Activated naive CD8-positive, alpha-beta T cell treated with anti-CD3 and anti-CD28 coated beads, Interleukin-2, amount 50 U/mL, for 16 hours (primary cell): ENCODE measurements at regions not wholly inside any gene's neighbourhood (a gene's known extent, or its start where the extent isn't known, plus 50 kb on each side); places are given as distances from the start of the nearest gene placed in this dataset.
A peak's percentile ranks its signal among the peaks of the same experiment; 100 is the strongest.
"Not testable (repeated sequence)": the region's sequence is repeated elsewhere in the genome, so short reads cannot be mapped to it uniquely, and the experiment has no call there.

Experiments used
- DNase-seq: peaks from one replicate; pipeline ENCODE4 v3.0.0-alpha.2; 2020; ENCODE audit warnings: low read depth, low spot score

GRCh38 chr1:201724039-201724765 is 104.8 kb upstream of the IPO9 start:
- DNase-seq: no peak

- DNase-seq: no peak
Observed at GRCh38 chr1:201724766-201725118, 104.2 kb upstream of the IPO9 start.

DNA sequence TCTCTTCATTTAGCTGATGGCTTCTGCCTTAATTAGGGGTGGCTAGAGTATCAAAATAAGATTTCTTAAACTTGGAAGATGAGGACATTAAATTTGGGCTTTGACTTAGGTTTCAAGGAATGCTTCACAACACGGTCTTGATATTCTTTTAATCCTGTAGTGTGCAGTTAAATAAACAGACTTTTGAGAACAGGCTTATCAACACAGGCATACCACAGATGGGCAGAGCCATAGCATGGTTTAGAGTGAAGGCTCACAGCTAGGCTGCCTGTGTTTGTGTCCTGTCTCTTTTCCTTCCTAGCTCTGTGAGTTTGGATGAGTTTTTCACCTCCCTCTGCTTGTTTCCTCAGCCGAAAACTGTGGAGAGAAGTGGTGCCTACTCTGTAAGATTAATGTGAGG is 102.3 kb upstream of the IPO9 start:
- DNase-seq: no peak

GRCh38 chr1:201728731-201729130 is 100.2 kb upstream of the IPO9 start:
- no peak for DNase-seq

DNA sequence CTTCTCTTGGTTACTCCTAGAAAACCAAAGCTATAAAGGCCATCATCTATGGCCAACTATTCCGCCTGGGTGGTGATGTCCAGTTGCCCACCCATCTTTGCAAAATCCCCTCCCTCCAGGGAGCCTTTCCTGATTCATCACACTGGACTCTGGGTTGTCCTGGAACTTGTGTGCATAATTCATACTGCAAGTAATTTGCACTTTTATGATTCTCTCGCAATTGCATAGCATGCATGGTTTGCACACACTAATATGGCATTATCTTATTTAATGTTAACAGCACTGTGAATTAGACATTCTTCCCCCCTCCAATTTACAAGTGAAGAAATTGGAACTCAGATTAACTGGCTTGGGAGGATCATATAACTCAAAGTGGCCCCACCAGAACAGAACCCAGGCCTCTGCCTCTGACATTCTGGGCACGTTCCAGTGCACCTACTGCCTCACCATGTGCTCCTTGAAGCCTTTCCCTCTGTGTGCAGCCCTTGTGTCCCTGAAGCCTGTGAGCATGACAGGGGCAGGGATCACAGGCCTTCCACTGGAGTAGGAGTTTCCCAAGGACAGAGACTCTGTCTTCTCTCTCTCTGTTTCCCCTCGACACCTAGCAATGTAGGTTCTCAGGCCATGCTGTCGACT is 98.9 kb upstream of the IPO9 start:
- no peak for DNase-seq

GRCh38 chr1:201730611-201731010 is 98.3 kb upstream of the IPO9 start:
- DNase-seq: no peak

- DNase-seq: no peak
Observed at GRCh38 chr1:201731142-201731541, 97.8 kb upstream of the IPO9 start.

GRCh38 chr1:201731592-201731991 is 97.4 kb upstream of the IPO9 start:
- no peak for DNase-seq

GRCh38 chr1:201732351-201732750 is 96.6 kb upstream of the IPO9 start:
- no peak for DNase-seq

DNA sequence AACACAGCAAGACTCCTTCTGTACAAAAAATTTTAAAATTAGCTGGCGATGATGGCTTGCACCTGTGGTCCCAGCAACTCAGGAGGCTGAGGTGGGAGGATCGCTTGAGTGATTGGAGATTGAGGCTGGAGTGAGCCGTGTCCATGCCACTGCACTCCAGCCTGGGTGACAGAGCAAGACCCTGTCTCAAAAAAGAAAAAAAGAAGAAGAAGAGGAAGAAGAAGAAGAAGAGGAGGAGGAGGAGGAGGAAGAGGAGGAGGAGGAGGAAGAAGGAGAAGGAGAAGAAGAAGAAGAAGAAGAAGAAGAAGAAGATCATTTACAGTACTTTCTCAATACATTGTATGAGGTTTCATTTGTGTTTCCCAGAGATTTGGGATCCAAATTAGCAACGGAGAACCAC is 94.7 kb upstream of the IPO9 start:
- not testable (repeated sequence) for DNase-seq

- DNase-seq: no peak
Observed at GRCh38 chr1:201734786-201735185, 94.2 kb upstream of the IPO9 start.

- no peak for DNase-seq
Observed at GRCh38 chr1:201736707-201737320, 92.1 kb upstream of the IPO9 start.

DNA sequence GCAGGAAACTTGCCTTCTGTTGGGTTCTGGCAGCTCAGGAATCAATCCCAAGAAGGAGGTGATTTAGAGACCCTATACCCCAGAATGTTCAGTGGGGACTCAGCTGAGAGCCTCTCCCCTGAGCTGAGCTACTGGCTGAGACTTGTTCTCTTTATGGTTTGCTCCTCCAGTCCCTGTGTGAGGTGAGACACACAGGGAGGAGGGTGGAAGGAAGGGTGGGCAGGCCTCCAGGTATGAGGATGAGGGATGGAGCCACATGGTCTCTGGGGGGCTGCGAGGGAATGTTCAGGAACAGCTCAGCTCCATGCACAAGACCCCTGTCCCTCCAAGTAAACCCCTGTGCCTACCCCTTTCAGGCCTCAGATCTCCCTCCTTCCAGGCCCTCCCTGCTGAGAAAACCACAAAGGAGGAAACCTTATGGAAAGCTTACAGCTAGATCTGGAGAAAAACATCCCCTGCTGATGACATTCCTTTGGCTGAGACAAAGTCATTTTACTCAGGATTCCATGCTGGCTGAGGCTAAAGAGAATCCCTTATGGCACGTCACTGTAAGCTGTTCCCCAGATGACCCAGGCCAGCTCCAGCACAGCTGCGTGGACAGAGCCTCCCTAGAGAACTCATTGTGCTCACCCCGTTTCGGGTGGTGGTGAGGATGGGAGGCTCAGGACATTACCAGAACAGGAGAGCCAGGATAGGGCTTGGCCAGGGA is 91.5 kb upstream of the IPO9 start:
- no peak for DNase-seq

- no peak for DNase-seq
Observed at GRCh38 chr1:201739080-201739479, 89.9 kb upstream of the IPO9 start.

DNA sequence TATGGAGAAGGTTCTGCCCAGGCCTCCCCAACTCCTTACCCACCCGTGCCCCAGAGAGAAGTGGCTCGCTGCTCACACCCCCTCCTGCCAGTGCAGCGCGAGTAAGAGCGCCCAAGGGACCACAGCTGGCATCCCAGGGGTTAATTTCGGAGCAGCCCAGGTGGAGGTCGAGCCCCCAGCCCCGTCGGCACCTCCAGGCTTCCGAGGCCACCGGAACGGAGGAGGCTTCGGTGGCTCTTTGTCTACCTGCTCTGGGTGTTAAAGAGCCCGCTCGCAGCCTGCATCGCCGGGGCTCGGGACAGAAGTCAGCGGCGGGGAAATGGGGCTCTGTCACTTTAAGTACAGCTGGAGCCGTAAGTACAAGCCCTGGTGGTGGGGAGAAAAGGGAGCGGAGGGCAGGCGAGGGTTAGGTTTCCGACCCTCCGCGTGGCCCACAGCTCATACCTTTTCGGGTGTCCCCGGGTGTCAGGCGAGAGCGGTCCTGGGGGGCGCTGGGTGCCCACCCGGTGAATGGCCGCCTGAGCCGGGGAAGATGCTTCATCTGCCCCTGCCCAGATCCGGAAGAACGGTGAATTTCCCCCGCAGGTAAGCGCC is 89.4 kb upstream of the IPO9 start:
- DNase-seq: peak; percentile 16

- DNase-seq: no peak
Observed at GRCh38 chr1:201740086-201740541, 88.8 kb upstream of the IPO9 start.

DNA sequence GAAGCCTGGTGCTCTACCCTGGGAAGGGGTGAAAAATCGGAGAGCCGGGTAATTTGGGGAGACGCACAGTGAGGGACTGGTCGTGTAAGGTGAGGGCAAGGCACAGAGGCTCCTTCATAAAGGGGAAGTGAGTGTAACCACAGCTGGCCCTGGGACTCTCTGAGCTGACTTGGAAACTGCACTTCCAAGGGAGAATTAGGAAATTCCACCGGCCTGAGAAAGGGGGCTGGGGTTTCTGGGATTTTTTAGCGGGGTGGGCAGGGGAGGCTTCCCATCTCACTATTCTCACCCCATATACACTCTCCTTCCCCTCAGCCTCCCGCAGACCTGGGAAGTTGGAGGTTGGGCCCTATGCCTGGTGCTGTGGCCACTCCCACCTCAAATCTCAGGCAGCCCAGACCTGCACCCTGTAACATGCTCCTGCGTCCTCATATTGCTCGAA is 88.3 kb upstream of the IPO9 start:
- no peak for DNase-seq

DNA sequence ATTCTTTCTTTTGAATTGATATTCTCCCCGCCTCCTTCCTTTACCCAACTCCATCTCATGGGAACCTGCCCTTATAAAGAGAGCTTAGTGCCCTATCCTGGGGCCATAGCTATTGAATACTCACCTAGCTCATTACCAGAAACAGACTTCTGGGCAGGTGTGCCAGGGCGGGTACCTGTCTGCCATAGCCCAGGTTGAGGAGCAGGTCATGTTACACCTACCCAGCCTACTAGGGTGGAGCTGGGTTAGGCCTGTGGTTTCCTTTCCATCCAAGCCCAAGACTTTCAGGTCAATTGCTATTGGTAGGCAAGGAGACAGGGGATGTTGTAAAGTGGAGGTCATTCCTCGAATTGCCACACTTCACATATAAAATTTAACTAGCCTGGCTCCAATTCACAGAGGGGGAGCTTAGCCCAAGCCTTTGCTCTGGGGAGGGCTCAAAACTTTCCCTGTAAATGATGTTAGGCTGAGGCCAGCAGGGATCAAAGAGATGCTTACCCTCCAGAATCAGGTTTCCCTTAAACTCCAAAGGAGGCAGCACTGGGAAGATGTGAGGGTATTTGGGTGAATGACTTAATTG is 87.1 kb upstream of the IPO9 start:
- DNase-seq: no peak

- no peak for DNase-seq
Observed at GRCh38 chr1:201742476-201742875, 86.5 kb upstream of the IPO9 start.

DNA sequence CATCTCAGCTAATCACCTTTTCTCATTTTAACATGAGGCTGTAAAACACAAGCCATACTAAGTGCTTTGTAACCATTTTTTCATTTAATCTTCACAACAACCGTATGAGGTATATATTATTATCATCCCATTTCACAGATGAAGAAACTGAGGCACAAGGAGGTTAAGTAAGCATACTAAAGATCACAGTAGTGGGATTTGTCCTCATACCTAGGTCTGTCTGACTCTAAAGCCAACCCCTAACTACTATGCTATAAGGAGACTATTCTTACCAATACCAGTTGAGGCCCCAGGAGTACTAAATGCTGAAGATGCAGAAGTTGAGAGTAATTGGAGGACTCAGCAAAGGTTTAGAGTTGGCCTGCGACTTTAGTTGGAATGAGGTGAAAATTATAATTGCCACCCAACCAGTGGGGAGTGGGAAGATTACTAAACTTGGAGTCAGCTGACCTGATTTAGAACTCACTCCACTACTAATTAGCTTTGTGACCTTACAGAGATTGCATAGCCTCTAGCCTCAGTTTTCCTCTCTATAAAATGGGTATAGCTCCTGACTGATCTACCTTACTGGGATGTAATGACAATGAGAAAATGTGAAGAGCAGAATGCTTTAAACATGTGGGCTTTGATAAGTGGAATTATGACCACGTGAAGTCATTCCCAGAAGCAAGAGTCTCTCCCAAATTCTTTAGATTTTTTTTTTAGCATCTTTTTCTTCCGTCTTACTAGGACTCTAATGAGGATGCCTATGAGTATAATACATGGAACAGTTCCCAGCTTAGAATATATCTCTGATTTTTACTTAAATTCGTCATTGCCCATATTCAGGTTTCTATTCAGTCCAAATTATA is 85.8 kb upstream of the IPO9 start:
- DNase-seq: no peak

DNA sequence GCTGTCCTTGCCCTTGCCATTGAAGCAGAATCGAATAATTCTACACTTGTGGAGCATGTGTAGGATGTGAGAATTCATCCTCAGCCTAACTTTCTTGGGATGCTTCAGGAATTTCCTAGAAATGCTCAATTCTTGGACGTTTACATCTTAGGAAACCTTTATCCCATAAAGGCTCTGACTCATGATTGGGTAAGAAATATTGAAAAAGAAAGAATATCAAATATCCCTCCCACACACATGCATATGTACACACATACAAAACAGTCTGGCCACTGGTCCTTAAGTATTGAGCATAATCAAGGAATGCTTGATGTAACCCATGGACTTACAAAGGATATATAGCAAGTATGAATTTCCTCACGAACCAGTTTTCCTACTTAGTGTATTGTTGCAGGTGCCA is 83.9 kb upstream of the IPO9 start:
- DNase-seq: no peak
